SKM-1 treated with dmso at 0.1 percent for 144 hours (cell line): ENCODE measurements at regions not wholly inside any gene's neighbourhood (a gene's known extent, or its start where the extent isn't known, plus 50 kb on each side); places are given as distances from the start of the nearest gene placed in this dataset.

Source experiments
- DNase-seq: peaks from one replicate; lab custom pipeline; 2025; ENCODE audit not compliant: unreplicated experiment; lab: John Stamatoyannopoulos, UW

DNA sequence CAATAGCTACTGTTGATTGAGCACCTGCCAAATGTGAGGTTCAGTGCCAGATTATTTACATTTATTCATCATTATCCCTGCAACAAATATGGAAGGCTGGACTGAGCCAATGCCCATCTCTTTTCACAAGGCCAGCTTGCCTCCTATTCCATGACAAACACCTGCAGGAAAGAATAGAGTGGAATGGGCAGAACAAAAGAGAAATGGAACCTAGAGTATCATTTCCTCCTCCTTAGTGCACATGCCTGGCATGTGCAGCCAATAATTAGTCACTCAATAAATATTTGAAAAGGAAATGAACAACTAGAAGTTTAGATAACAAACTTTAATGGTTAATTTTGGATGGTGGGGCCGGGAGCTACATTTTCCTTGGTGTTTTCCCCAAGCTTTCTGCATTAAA, 61.4 kb upstream of the MYRIP start:
- DNase-seq: no peak

DNA sequence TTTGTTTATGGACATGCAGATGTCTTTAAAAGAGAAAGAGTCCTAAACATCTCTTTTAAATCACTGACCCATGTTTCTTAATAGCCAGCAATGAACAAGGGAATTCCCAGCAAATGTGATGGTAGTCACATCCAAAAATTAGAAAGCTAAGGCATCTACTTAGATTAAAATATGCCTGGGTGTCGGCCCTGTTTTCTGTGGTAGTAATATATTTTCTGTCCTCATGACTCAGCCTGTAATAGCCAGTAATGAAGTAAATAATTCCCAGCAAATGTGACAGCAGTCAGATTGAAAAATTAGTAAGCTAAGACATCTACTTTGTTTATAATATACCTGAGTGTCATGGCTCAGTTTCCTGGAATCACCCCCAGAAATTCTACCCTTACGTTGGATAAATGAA, 60.6 kb upstream of the MYRIP start:
- DNase-seq: no peak

DNA sequence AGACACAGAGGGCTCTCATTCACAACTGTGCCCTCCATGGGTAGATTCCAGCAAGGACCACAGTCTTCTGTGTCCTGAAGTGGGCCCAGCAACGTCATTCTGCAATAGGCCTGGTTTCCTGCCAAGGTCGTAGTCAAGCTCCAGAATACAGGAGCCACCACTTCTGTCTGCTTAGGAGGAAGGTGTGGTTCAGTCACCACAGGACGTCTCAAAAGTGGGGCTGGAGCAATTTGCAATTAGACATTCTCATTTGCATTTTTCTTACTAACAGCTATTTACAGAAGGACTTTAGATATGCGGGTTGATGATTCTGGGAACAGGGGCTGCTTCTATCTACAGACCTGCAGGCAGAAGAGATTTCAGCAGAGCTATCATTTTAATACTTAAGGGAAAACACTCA, 58.7 kb upstream of the MYRIP start:
- no peak for DNase-seq

DNA sequence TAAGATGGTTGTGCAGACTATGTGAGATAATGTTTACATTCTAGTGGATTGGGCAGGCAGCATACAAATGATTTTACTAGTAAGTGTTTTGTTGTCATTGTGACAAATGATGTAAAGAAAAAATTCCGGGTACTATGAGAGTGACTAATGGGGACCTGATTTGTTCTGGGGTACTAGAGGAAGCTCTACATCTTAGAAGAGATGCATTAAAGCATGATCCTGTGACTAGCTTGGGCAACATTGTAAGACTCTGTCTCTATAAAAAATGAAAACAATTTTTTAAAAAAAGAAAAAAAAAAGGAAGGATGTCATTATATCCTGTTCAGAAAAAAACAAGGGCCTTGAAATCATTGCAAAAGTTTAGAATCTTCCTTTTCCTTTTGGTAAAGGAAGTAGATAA, 58.1 kb upstream of the MYRIP start:
- DNase-seq: no peak

DNA sequence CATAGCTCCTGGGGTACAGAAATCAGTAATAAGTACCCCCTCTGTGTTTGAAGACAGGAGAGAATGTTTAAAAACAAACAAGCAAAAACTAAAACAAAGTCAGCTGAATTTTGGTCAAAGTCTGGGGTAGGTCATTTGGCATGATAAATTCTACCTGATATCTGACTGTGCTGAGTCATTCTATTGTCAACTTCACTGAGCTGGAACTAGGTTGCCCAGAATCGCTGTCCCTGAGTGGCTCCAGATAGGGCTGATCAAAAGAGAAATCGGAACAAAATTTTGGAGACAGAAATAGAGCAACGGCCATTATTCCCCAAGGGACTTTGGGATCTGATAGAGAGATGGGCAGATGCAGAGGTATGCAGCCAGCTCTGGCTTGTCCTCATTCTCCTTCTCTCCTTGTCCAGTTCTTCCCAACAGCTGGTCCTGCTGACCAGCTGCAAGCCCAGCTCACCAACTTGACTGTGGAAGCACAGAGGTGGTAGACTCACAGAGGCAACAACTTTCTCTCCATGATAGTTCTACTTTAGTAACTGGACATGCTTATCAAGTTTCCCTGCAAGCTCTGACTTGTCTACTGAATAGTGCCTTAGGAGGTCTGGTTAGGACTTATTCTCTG, 57.3 kb upstream of the MYRIP start:
- DNase-seq: no peak

DNA sequence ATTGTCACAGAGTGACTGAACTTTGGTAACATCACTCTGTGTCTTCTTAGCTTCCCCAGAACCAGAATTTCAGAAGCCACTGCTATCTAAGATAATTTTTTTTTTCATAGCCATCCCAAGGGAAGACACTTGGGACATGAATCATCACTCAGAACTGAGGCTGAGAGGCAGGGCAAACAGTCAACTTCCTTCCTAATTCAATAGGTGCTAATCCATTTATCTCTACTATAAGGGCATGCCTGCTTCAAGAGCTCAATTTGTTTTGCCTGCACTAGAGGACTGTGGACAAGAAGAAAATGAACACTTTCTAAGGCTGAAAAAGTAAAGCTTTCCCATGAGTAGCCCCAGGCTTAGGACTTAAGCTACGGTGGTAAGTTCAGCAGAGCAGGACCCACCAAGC, 56.7 kb upstream of the MYRIP start:
- no peak for DNase-seq

DNA sequence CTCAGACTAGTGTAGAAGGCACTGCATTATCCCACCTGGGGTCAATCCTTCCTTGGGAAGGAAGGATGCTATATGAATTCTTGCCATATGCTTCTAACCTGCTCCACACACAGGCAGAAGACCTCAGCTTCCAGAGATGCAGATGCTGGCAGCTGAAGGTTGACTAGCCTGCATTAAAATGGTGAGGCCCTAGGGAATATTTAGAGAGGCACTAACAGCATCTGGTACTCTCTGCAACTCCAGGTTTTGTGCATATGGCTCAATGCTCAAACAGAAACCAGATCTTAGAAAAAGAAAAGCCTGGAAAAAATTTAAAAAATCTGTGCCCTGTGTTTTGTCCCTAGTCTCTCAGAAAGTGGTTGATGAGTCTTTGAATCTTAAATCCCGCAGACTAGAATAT, 56.0 kb upstream of the MYRIP start:
- no peak for DNase-seq

DNA sequence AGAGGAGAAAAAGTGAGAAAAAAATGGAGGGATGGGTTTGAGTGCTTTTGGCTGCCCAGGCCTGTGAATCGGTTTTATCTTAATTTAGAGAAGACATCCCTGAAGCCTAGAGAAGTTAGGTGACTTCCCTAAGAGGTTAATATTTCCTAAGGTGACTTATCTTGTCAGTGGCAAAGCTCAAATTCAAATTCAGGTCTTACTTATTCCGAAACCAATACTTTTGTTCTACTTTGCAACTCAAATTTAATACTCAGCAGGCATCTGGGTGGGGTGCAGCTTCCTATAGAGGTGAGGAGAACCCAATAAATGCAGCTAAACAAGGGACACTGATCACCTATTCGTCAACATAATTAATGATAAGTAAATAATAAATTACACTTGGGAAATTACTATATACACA, 54.9 kb upstream of the MYRIP start:
- DNase-seq: no peak

DNA sequence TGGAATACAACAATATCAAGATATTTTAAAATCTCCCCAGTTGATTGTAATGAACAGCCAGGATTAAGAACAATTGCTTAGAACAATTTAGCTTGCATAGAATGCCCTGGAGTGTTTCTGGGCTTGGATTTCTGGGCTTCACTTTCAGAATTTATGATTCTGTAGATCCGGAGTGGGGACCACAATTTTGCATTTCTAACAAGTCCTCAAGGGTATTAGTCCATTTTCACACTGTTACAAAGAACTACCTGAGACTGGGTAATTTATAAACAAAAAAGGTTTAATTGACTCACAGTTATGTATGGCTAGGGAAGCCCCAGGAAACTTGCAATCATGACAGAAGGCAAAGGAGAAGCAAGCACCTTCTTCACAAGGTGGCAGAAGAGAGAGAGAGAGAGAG, 54.3 kb upstream of the MYRIP start:
- no peak for DNase-seq

DNA sequence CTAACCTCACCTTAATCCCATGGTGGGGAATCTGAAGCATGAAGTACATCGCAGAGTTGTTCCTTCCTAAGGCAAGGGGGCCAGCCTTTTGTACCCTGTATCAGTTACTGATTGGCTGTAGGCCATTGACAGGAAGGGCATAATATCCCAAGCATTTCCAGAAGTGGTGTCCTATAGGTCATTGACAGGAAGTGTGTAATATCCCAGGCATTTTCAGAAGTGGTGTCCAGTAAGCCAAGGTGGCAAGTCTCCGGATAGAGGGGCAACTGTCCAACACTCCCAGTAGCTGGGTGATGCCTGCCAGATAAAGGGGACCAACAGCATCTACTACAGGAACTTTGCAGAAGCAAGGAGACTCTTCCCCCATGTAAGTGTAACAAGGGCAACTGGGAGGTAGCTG, 52.1 kb upstream of the MYRIP start:
- no peak for DNase-seq
